ENCODE measurements at regions not wholly inside any gene's neighbourhood (a gene's known extent, or its start where the extent isn't known, plus 50 kb on each side); places are given as distances from the start of the nearest gene placed in this dataset.

GRCh38 chr6:80728830-80729229 is 622.4 kb downstream of the BCKDHB start:
- H2BK12ac ChIP-seq (ENCODE audit: low read depth, low read length): no peak overlapping the region
- no peak overlapping the region for H4K5ac ChIP-seq (ENCODE audit: insufficient read length, low read depth, low read length)
- no peak overlapping the region for H3K4me2 ChIP-seq (ENCODE audit: insufficient read depth in 1 of 2, low read depth in 2 of 2, low read length in 2 of 2)
- no peaks in the 10 kb centered on the region for H3K36me3 ChIP-seq (ENCODE audit: control insufficient read depth in 2 of 4, insufficient read depth in 4 of 4, low read length in 3 of 4)
- no peak overlapping the region for H4K91ac ChIP-seq (replicated peaks; ENCODE audit: insufficient read length, low read length)
- no peak overlapping the region for H2AFZ ChIP-seq (ENCODE audit: low read length)
- no peak overlapping the region for H3K27ac ChIP-seq (ENCODE audit: low read depth, low read length)
- DNase-seq (ENCODE audit: low read depth in 1 of 2, low spot score in 2 of 2) (no peak), FAIRE-seq (no peak)
- no peaks in the 10 kb centered on the region for H3K9me3 ChIP-seq (ENCODE audit: insufficient read depth in 2 of 2, low read depth in 1 of 2, low read length in 1 of 2)
- no peak overlapping the region for H3K18ac ChIP-seq (ENCODE audit: extremely low read depth, low read length)
- H3K9ac ChIP-seq (replicated peaks in 1 of 4; ENCODE audit: extremely low read depth in 1 of 4, low read depth in 3 of 4, low read length in 3 of 4): no peak overlapping the region
- ChIA-PET POLR2A (ENCODE audit: partially characterized antibody) (no interaction called here), CTCF (ENCODE audit: partially characterized antibody) (no interaction called here)
- no peak overlapping the region for H4K8ac ChIP-seq (ENCODE audit: extremely low read depth, insufficient read depth, low read length)
- no peak for TF ChIP-seq TAF7 (optimal IDR thresholded peaks at IDR 0.05; ENCODE audit: borderline replicate concordance, low read depth, low read length)
- no peak overlapping the region for H2AK5ac ChIP-seq (ENCODE audit: low read depth, low read length)
- no peaks in the 10 kb centered on the region for H3K79me2 ChIP-seq (ENCODE audit: control insufficient read depth in 1 of 2, insufficient read depth in 2 of 2, low read length in 2 of 2)
- H3K23me2 ChIP-seq (ENCODE audit: low read depth, low read length): no peaks in the 10 kb centered on the region
- no peaks in the 10 kb centered on the region for H3K79me1 ChIP-seq (ENCODE audit: low read depth, low read length)
- H3K4ac ChIP-seq (replicated peaks; ENCODE audit: insufficient read length, low read depth, low read length): no peak overlapping the region
- H3K27me3 ChIP-seq (replicated peaks in 1 of 4; ENCODE audit: control insufficient read depth in 3 of 4, extremely low read depth in 1 of 4, insufficient read depth in 3 of 4, low read length in 3 of 4): no peaks in the 10 kb centered on the region
- H4K20me1 ChIP-seq (replicated peaks in 1 of 2; ENCODE audit: control insufficient read depth in 1 of 2, insufficient read depth in 2 of 2, low read length in 2 of 2): no peaks in the 10 kb centered on the region
- H2BK5ac ChIP-seq (ENCODE audit: low read depth, low read length): no peak overlapping the region
- no peak overlapping the region for H3K4me3 ChIP-seq (ENCODE audit: extremely low read depth in 1 of 4, insufficient read depth in 2 of 4, low read depth in 3 of 4, low read length in 4 of 4)
- no peak overlapping the region for H2BK15ac ChIP-seq (ENCODE audit: low read length)
- 100% methylated on average over 1 of the region's 1 CpG; no CpG with 5 or more reads in 1 of the 2 experiments for WGBS, 2 experiments (ENCODE audit: extremely low coverage in 1 of 2, insufficient coverage in 1 of 2, insufficient read length in 1 of 2, insufficient replicate concordance in 2 of 2, low coverage in 1 of 2, low lambda C conversion rate in 2 of 2, missing lambda C conversion rate in 1 of 2)
- no peak overlapping the region for H2BK20ac ChIP-seq (ENCODE audit: low read length)
- no peak overlapping the region for H2BK120ac ChIP-seq (replicated peaks; ENCODE audit: low read depth, low read length)
- H3K4me1 ChIP-seq (replicated peaks in 1 of 4; ENCODE audit: control insufficient read depth in 3 of 4, insufficient read depth in 4 of 4, low read length in 3 of 4): no peaks in the 10 kb centered on the region
- H3K56ac ChIP-seq (replicated peaks; ENCODE audit: insufficient read length, low read depth, low read length): no peak overlapping the region
- no peak overlapping the region for H3K14ac ChIP-seq (ENCODE audit: insufficient read length)
- no peak overlapping the region for H3K23ac ChIP-seq (ENCODE audit: insufficient read length)

Data from H1 (cell line).